Iris pigment epithelial cell (primary cell): ENCODE measurements at regions not wholly inside any gene's neighbourhood (a gene's known extent, or its start where the extent isn't known, plus 50 kb on each side); places are given as distances from the start of the nearest gene placed in this dataset.

Experiments used
- DNase-seq: peaks from one replicate; pipeline ENCODE4 v3.0.0-alpha.2; 2011; ENCODE audit warnings: low read depth

GRCh38 chr2:238561230-238561629 is 134.5 kb downstream of the ASB1 start:
- DNase-seq = no peak

GRCh38 chr2:238562446-238562845 is 135.7 kb downstream of the ASB1 start:
- no peak for DNase-seq

- DNase-seq = no peak
These were observed 136.8 kb downstream of the ASB1 start for GRCh38 chr2:238563551-238563950.

- no peak for DNase-seq
These were observed 137.7 kb downstream of the ASB1 start for GRCh38 chr2:238564286-238564920.

GRCh38 chr2:238565031-238565430 is 138.3 kb downstream of the ASB1 start:
- DNase-seq = no peak

- DNase-seq = no peak
These were observed 139.4 kb downstream of the ASB1 start for GRCh38 chr2:238566001-238566645.

GRCh38 chr2:238567067-238567855 is 140.5 kb downstream of the ASB1 start:
- no peak for DNase-seq

- no peak for DNase-seq
These were observed 141.3 kb downstream of the ASB1 start for GRCh38 chr2:238567996-238568395.

- no peak for DNase-seq
These were observed 142.0 kb downstream of the ASB1 start for GRCh38 chr2:238568455-238569440.

- no peak for DNase-seq
These were observed 142.9 kb downstream of the ASB1 start for GRCh38 chr2:238569507-238570195.

GRCh38 chr2:238570391-238570790 is 143.7 kb downstream of the ASB1 start:
- no peak for DNase-seq

- DNase-seq = no peak
These were observed 144.2 kb downstream of the ASB1 start for GRCh38 chr2:238570926-238571325.

GRCh38 chr2:238571661-238572372 is 145.1 kb downstream of the ASB1 start:
- no peak for DNase-seq

GRCh38 chr2:238573065-238573778 is 146.5 kb downstream of the ASB1 start:
- peak; percentile 9 for DNase-seq

GRCh38 chr2:238573916-238574315 is 147.2 kb downstream of the ASB1 start:
- no peak for DNase-seq

- no peak for DNase-seq
These were observed 148.0 kb downstream of the ASB1 start for GRCh38 chr2:238574490-238575271.

- no peak for DNase-seq
These were observed 149.9 kb downstream of the ASB1 start for GRCh38 chr2:238576674-238577073.

- no peak for DNase-seq
These were observed 151.5 kb downstream of the ASB1 start for GRCh38 chr2:238578256-238578655.

GRCh38 chr2:238580486-238580885 is 153.8 kb downstream of the ASB1 start:
- DNase-seq = no peak
